SU-DHL-6 (cell line): ENCODE measurements at regions not wholly inside any gene's neighbourhood (a gene's known extent, or its start where the extent isn't known, plus 50 kb on each side); places are given as distances from the start of the nearest gene placed in this dataset.

Experiments used
- H2AFZ ChIP-seq: fragments of 200-600 bp; sonication (generic); 2 replicates; pipeline ENCODE4 v1.6.1; 2014; ENCODE audit warnings: low read depth, mild to moderate bottlenecking, moderate library complexity, mixed read lengths, antibody characterized with exemption, low read length; ENCODE audit not compliant: severe bottlenecking
- H3F3A ChIP-seq: fragments of 200-600 bp; shearing (Covaris generic); 2 replicates; pipeline ENCODE4 v1.6.0; 2016; ENCODE audit warnings: antibody characterized with exemption, mild to moderate bottlenecking; ENCODE audit not compliant: insufficient read depth
- H3K27ac ChIP-seq: fragments of 200-600 bp; sonication (generic); 2 replicates; pipeline ENCODE4 v1.5.1; 2016; ENCODE audit warnings: low read depth, mild to moderate bottlenecking, low read length, moderate library complexity, mixed read lengths
- H3K27me3 ChIP-seq: fragments of 200-600 bp; sonication (generic), shearing (Covaris generic); 2 replicates; pipeline ENCODE4 v1.6.0; 2014; ENCODE audit warnings: mild to moderate bottlenecking, low read length
- H3K36me3 ChIP-seq: fragments of 200-600 bp; sonication (generic); 2 replicates; pipeline ENCODE4 v1.6.1; 2014; ENCODE audit warnings: mild to moderate bottlenecking, low read length, mixed read lengths
- H3K4me2 ChIP-seq: fragments of 300-600, 200-600 bp; shearing (Covaris generic), sonication (generic); 2 replicates; pipeline ENCODE4 v1.6.0; 2014; ENCODE audit warnings: low read length, low read depth, mild to moderate bottlenecking; ENCODE audit not compliant: poor library complexity, severe bottlenecking
- H3K4me3 ChIP-seq: fragments of 200-600 bp; sonication (generic); 2 replicates; pipeline ENCODE4 v1.5.1; 2014; ENCODE audit warnings: antibody characterized with exemption, low read length, mild to moderate bottlenecking, mixed read lengths; ENCODE audit not compliant: insufficient read depth, poor library complexity, severe bottlenecking
- H3K79me2 ChIP-seq: fragments of 200-600 bp; sonication (generic); 2 replicates; pipeline ENCODE4 v1.6.1; 2014; ENCODE audit warnings: mild to moderate bottlenecking, low read length, moderate library complexity; ENCODE audit not compliant: insufficient read depth
- H3K9ac ChIP-seq: fragments of 200-600 bp; sonication (generic); 2 replicates; pipeline ENCODE4 v1.7.0; 2014; ENCODE audit warnings: mild to moderate bottlenecking, low read length
- H3K9me2 ChIP-seq: fragments of 200-600 bp; sonication (generic); replicated peaks from 2 replicates; pipeline ENCODE4 v1.6.1; 2014; ENCODE audit warnings: low read length; ENCODE audit not compliant: insufficient read depth
- H3K9me3 ChIP-seq: fragments of 200-600 bp; sonication (generic); 2 replicates; pipeline ENCODE4 v1.6.1; 2014; ENCODE audit warnings: low read length, mixed read lengths; ENCODE audit not compliant: insufficient read depth
- H4K20me1 ChIP-seq: fragments of 200-600 bp; sonication (generic); 2 replicates; pipeline ENCODE4 v1.6.1; 2014; ENCODE audit warnings: low read depth, mild to moderate bottlenecking, antibody characterized with exemption, low read length, moderate library complexity, mixed read lengths
- CTCF ChIP-seq: fragments of 200-600 bp; sonication (generic); IDR thresholded peaks from one replicate; pipeline ENCODE4 v1.5.1; 2017; ENCODE audit warnings: antibody characterized with exemption, mild to moderate bottlenecking, low read length, moderate library complexity; ENCODE audit not compliant: insufficient read depth, poor library complexity, severe bottlenecking
- EZH2phosphoT487 ChIP-seq: fragments of 200-600 bp; sonication (generic), shearing (Covaris generic); conservative IDR thresholded peaks from 2 replicates; pipeline ENCODE4 v1.6.1; 2018; ENCODE audit warnings: mild to moderate bottlenecking, antibody characterized with exemption, low read length, moderate library complexity, mixed read lengths

GRCh38 chr1:220971221-220971620 lies 92.0 kb downstream of the HLX start:
- Histone ChIP-seq H4K20me1 (no peaks in the 10 kb centered on the region), H3K4me2 (no peak overlapping the region), H2AFZ (no peak overlapping the region), H3K79me2 (no peaks in the 10 kb centered on the region), H3K27me3 (no peaks in the 10 kb centered on the region), H3K27ac (no peak overlapping the region), H3K4me3 (no peak overlapping the region), H3K9me3 (no peaks in the 10 kb centered on the region), H3K9me2 (no peaks in the 10 kb centered on the region), H3K9ac (no peak overlapping the region), H3F3A (no peaks in the 10 kb centered on the region), H3K36me3 (no peaks in the 10 kb centered on the region)
- TF ChIP-seq EZH2phosphoT487, result no peak
- TF ChIP-seq CTCF, result no peak

GRCh38 chr1:220974431-220974830 lies 95.2 kb downstream of the HLX start:
- no peak overlapping the region for H3K27ac ChIP-seq
- no peaks in the 10 kb centered on the region for H3K79me2 ChIP-seq
- no peaks in the 10 kb centered on the region for H3K27me3 ChIP-seq
- H2AFZ ChIP-seq, result no peak overlapping the region
- no peaks in the 10 kb centered on the region for H4K20me1 ChIP-seq
- TF ChIP-seq CTCF (no peak), EZH2phosphoT487 (no peak)
- no peak overlapping the region for H3K9ac ChIP-seq
- no peaks in the 10 kb centered on the region for H3K9me2 ChIP-seq
- no peaks in the 10 kb centered on the region for H3K9me3 ChIP-seq
- H3K4me2 ChIP-seq, result no peak overlapping the region
- H3K36me3 ChIP-seq, result no peaks in the 10 kb centered on the region
- no peak overlapping the region for H3K4me3 ChIP-seq
- H3F3A ChIP-seq, result no peaks in the 10 kb centered on the region

GRCh38 chr1:220976390-220976789 lies 97.1 kb downstream of the HLX start:
- H3K4me2 ChIP-seq, result no peak overlapping the region
- H3K27ac ChIP-seq, result no peak overlapping the region
- no peaks in the 10 kb centered on the region for H3K9me2 ChIP-seq
- no peaks in the 10 kb centered on the region for H3K36me3 ChIP-seq
- H3K9ac ChIP-seq, result no peak overlapping the region
- no peaks in the 10 kb centered on the region for H4K20me1 ChIP-seq
- no peak overlapping the region for H2AFZ ChIP-seq
- H3K79me2 ChIP-seq, result no peaks in the 10 kb centered on the region
- no peaks in the 10 kb centered on the region for H3K9me3 ChIP-seq
- TF ChIP-seq CTCF (no peak), EZH2phosphoT487 (no peak)
- no peak overlapping the region for H3K4me3 ChIP-seq
- no peaks in the 10 kb centered on the region for H3K27me3 ChIP-seq
- H3F3A ChIP-seq, result no peaks in the 10 kb centered on the region

- H3K27me3 ChIP-seq, result no peaks in the 10 kb centered on the region
- H3K4me2 ChIP-seq, result no peak overlapping the region
- H3K9ac ChIP-seq, result no peak overlapping the region
- no peaks in the 10 kb centered on the region for H3K9me2 ChIP-seq
- H3K79me2 ChIP-seq, result no peaks in the 10 kb centered on the region
- no peaks in the 10 kb centered on the region for H3K36me3 ChIP-seq
- no peak overlapping the region for H3K27ac ChIP-seq
- no peaks in the 10 kb centered on the region for H3F3A ChIP-seq
- H4K20me1 ChIP-seq, result no peaks in the 10 kb centered on the region
- H3K9me3 ChIP-seq, result no peaks in the 10 kb centered on the region
- no peak overlapping the region for H3K4me3 ChIP-seq
- TF ChIP-seq CTCF, result no peak
- TF ChIP-seq EZH2phosphoT487, result no peak
- H2AFZ ChIP-seq, result no peak overlapping the region
Observed at GRCh38 chr1:220979371-220979770, 100.1 kb downstream of the HLX start.
